ENCODE measurements at regions not wholly inside any gene's neighbourhood (a gene's known extent, or its start where the extent isn't known, plus 50 kb on each side); places are given as distances from the start of the nearest gene placed in this dataset.
"Not testable (repeated sequence)": the region's sequence is repeated elsewhere in the genome, so short reads cannot be mapped to it uniquely, and the experiment has no call there.

DNA sequence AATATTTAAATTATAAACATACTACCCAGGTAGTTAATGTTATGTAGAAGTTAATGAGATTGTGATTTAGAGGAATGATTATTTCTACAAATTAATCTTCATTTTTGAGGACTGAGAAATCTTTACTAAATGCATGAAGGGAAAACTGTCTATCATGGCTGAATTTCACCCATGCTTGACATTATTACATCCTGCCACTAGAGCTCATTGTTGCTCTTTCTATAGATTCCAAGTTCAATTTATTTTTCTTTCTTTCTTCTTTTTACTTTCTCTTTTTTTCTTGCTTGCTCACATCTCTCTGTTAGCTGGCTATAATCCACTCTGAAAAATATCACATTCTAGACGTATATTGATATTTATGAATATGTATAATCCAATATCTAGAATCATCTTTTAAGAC lies 505.0 kb upstream of the KLHL1 start:
- peak in 1 of 2 experiments; percentile 17 for DNase-seq

GRCh38 chr13:70612881-70613280 lies 504.6 kb upstream of the KLHL1 start:
- DNase-seq: no peak

- DNase-seq: peak in 1 of 2 experiments; percentile 32
These were observed 496.2 kb upstream of the KLHL1 start for GRCh38 chr13:70604448-70604847.

DNA sequence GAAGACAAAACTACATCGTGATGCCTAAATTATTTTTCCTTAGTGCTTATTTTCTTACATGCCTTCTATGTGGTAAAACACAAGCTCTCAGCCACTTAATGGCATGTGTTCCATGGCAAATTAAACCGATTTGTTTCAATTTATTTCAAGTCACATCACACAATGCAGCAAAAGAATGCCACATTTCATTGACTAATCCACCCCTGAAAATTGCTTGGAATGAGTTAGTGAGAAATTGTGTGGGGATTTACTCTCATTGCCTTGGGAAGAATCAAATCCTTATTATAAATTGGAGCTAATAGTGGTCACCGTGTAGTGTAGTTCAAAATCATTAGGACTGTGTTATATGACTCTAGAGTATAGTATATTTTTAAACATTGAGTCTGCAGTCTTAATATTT lies 485.5 kb upstream of the KLHL1 start:
- DNase-seq: no peak

- no peak for DNase-seq
These were observed 476.9 kb upstream of the KLHL1 start for GRCh38 chr13:70585109-70585508.

DNA sequence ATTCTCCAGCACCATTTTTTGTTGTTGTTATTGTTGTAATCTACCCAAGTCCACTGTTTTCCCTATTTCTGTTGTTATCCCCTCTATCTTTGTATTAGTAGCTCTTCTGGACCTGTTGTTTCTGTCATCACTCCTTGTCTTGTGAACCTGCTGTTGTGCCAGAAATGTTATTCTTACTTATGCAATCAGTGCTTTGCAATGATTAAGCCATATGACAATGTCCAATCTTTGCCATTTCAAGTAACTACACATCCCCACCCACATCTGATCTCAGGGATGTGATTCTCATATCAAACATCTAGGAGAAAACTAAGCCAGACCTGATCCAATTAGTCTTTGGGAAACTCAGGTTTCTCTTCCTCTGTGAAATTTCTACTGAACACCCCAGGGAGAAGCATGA lies 472.6 kb upstream of the KLHL1 start:
- DNase-seq: no peak

GRCh38 chr13:70579941-70580340 lies 471.7 kb upstream of the KLHL1 start:
- no peak for DNase-seq

GRCh38 chr13:70571221-70571620 lies 463.0 kb upstream of the KLHL1 start:
- DNase-seq: no peak

- DNase-seq: peak; percentile 13 to 71
These were observed 460.3 kb upstream of the KLHL1 start for GRCh38 chr13:70568571-70568970.

DNA sequence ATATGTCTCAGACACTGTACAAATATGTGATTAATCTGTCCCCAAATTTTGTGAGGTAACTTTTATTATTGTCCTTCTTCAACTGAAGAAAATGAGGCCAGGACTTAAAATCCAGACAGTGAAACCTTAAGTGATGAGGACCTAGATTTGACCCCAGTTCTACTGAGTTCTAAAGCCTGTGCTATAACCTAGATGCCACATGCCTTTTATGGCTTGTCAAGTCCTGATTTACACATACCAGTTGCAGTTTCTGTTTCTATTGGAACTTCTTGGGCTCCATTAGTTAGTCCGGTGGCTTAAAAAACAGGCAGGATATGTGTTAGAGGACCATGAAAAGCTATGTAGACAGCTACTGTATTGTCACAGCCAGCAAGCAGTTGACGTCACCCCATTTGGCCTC lies 436.5 kb upstream of the KLHL1 start:
- DNase-seq: no peak

DNA sequence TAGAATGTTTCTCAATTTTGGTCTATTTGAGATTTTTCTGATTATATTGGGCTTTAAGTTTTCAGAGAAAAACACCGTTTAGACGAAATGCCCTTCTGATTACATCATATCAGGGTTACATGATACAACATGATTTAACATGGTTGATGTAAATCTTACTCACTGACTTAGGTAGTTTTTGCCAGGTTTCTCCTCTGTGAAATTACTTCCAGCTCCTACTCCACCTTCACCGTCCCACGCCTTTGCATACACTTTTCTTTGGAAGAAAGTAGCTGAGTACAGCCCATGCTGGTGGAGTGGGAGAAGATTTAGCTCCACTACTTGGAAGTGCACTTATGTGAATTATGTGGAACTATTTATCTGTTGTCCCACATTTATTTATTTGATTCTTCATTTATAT lies 433.2 kb upstream of the KLHL1 start:
- no peak for DNase-seq

GRCh38 chr13:70534466-70534865 lies 426.2 kb upstream of the KLHL1 start:
- DNase-seq: no peak

- no peak for DNase-seq
These were observed 421.4 kb upstream of the KLHL1 start for GRCh38 chr13:70529652-70530051.

- DNase-seq: no peak
These were observed 419.3 kb upstream of the KLHL1 start for GRCh38 chr13:70527599-70527998.

GRCh38 chr13:70523622-70524021 lies 415.4 kb upstream of the KLHL1 start:
- no peak for DNase-seq

DNA sequence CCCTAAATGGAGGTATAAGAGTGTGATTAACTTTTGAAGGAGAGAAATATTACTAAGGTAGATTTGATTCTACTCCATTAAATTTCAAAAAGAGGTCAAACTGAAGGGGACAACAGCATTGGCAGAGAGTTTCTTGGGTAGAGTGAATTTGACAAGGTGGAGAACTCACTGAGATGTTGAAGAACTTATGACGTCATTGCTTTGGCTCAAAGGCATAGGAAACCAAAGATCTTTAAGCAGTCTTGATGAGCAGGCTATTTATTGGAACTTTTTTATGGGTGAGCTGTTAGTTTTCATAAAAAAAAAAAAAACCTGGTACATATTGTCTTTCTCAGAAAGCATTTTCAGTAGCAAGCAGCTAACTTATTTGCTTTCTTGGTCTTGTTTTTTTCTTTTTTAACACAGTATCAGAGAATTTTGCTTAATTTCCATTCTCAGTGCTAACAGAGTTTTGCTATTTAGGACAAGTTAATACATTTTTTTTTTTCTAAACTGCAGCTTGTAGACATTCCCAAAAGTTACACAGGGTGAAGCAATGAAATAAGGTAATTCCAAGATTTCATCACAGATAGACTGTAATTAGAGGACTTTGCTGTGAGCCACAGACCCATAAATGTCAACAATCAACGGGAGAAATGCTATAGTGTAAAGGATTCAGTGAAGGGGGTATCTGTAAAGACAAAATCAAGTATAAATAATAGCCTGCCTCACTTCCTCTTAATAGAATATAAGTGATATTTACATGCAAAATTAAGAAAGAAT lies 412.2 kb upstream of the KLHL1 start:
- DNase-seq: no peak

- DNase-seq: no peak
These were observed 409.8 kb upstream of the KLHL1 start for GRCh38 chr13:70518081-70518480.

DNA sequence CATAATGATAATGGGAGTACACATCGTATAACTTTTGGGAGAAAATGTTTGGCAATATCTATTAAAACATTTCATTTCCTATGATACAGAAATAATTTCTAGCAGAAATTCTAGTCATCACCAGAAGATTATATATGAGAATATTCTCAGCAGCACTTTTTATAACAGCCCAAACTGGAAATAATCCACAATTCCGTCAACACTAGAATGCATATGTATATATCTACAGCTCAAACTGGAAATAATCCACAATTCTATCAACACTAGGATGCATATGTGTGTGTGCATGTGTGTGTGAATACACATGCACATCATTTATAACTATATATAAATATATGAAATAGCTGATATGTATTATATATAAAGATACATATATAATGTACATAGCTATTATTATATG lies 408.0 kb upstream of the KLHL1 start:
- DNase-seq: no peak

GRCh38 chr13:70511861-70512417 lies 403.7 kb upstream of the KLHL1 start:
- not testable (repeated sequence) for DNase-seq

GRCh38 chr13:70505809-70506208 lies 397.6 kb upstream of the KLHL1 start:
- no peak for DNase-seq

DNA sequence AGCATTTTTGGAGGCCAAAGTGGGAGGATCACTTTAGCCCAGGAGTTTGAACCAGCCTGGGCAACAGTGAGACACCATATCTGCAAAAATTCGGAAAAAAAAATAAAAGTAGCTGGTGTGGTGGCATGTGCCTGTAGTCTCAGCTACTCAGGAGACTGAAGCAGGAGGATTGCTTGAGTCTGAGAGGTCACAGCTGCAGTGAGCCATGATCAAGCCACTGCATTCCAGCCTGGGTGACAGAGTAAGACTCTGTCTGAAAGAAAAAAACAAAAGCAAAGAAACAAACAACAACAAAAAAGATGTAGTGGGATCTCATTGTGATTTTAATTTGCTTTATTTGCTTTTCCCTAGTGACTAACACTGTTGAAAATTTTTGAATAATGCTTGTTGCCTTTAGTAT lies 394.7 kb upstream of the KLHL1 start:
- DNase-seq: no peak

DNA sequence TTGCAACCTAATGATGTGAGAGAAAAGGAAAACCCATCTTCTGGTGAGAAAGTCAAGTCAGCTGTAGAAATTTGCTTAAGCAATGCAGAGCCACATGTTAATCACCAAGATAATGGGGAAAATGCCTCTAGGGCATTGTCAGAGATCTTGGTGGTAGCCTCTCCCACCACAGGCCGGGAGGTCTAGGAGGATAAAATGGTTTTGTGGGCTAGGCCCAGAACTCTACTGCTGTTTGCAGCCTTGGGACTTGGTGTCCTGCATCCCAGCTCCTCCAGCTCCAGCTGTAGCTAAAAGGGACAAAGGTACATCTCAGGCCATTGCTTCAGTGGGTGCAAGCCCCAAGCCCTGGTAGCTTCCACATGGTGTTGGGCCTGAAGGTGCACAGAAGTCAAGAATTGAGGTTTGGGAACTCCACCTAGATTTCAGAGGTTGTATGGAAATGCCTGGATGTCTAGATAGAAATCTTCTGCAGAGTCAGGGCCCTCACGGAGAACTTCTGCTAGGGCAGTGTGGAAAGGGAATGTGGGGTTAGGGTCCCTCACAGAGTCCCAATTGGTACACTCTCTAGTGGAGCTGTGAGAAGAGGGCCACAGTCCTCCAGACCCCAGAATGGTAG lies 382.2 kb upstream of the KLHL1 start:
- no peak for DNase-seq

- DNase-seq: no peak
These were observed 376.7 kb upstream of the KLHL1 start for GRCh38 chr13:70484931-70485330.

DNA sequence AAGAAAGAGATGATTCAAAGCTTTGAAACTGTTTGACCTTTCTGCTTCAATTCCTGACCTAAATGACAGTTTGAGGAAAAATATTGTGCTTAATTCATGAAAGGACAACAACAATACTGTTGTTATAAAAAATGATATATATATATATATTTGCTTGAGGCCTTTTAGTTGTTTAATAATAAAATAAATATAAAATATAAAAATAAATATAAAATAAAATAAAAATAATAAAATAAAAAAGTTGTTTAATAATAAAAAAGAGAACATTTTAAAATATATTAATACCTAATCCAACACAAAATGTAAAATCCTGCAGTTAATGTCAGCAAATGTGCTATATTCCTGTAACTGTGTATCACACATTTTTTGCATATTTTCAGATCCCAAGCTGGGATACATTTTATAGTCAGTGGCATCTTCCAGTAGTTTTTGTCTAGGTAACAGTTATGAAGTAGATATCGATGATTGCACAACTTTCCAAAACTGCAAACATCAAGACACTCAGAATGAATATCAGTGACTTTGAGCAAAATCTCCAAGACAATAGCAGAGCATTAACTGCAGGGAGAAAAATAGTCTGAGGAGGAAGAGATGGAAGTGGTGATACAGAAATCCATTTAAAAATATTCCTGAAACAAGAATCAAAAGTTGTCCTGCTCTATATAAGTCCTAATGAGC lies 375.5 kb upstream of the KLHL1 start:
- DNase-seq: no peak

Data from NCI-H526 (cell line).